H1 (cell line): ENCODE measurements at regions not wholly inside any gene's neighbourhood (a gene's known extent, or its start where the extent isn't known, plus 50 kb on each side); places are given as distances from the start of the nearest gene placed in this dataset.

Experiments used
- CTCF ChIA-PET: fragments of 300-600 bp; sonication (Branson Sonifier 250); formaldehyde crosslinking; loops from one replicate; lab custom pipeline; 2021; ENCODE audit not compliant: partially characterized antibody; lab: Charles Lee
- POLR2A ChIA-PET: fragments of 300-600 bp; sonication (Branson Sonifier 250); formaldehyde crosslinking; loops from one replicate; lab custom pipeline; 2021; ENCODE audit warnings: inconsistent platforms; ENCODE audit not compliant: partially characterized antibody; lab: Charles Lee
- DNase-seq, 2 experiments: peaks; one replicate each; pipeline versions ENCODE4 v3.0.0 to v3.0.0-alpha.2; 2010 to 2022; ENCODE audit warnings: low spot score in 2 of 2, low read depth in 1 of 2, mixed read lengths in 1 of 2
- FAIRE-seq: peaks from 2 replicates; lab custom pipeline; 2011; peaks lifted over from hg19 to GRCh38; lab: Jason Lieb, UNC
- H2AFZ ChIP-seq: 2 replicates; pipeline ENCODE4 v1.8.1; 2012; ENCODE audit warnings: low read length, inconsistent platforms
- H2AK5ac ChIP-seq: 2 replicates; pipeline ENCODE4 v1.6.1; 2013; ENCODE audit warnings: low read depth, low read length
- H2BK120ac ChIP-seq: replicated peaks from 2 replicates; pipeline ENCODE3; 2013; ENCODE audit warnings: low read depth, low read length, inconsistent platforms
- H2BK12ac ChIP-seq: 2 replicates; pipeline ENCODE4 v1.6.1; 2013; ENCODE audit warnings: low read depth, low read length
- H2BK15ac ChIP-seq: 2 replicates; pipeline ENCODE4 v1.6.1; 2013; ENCODE audit warnings: low read length
- H2BK20ac ChIP-seq: 2 replicates; pipeline ENCODE4 v1.6.1; 2013; ENCODE audit warnings: low read length
- H2BK5ac ChIP-seq: 2 replicates; pipeline ENCODE4 v1.6.1; 2013; ENCODE audit warnings: low read depth, low read length
- H3K14ac ChIP-seq: 2 replicates; pipeline ENCODE4 v1.6.1; 2013; ENCODE audit warnings: inconsistent platforms; ENCODE audit not compliant: insufficient read length
- H3K18ac ChIP-seq: 2 replicates; pipeline ENCODE4 v1.6.1; 2013; ENCODE audit warnings: low read length; ENCODE audit errors: extremely low read depth
- H3K23ac ChIP-seq: 2 replicates; pipeline ENCODE4 v1.6.1; 2013; ENCODE audit warnings: inconsistent platforms; ENCODE audit not compliant: insufficient read length
- H3K23me2 ChIP-seq: 2 replicates; pipeline ENCODE4 v1.6.1; 2013; ENCODE audit warnings: low read depth, low read length
- H3K27ac ChIP-seq: 2 replicates; pipeline ENCODE4 v1.6.1; 2011; ENCODE audit warnings: low read depth, low read length, inconsistent platforms
- H3K27me3 ChIP-seq, 4 experiments: replicated peaks in 1 of 4; 1 replicate in 1 of 4; 2 replicates in 3 of 4; pipeline versions ENCODE4 v1.6.1 to v1.8.1; 2011 to 2013; ENCODE audit warnings: low read length in 3 of 4, mild to moderate bottlenecking in 3 of 4, inconsistent platforms in 2 of 4, mixed read lengths in 2 of 4, moderate library complexity in 1 of 4; ENCODE audit not compliant: control insufficient read depth in 3 of 4, insufficient read depth in 3 of 4; ENCODE audit errors: extremely low read depth in 1 of 4
- H3K36me3 ChIP-seq, 4 experiments: 2 replicates each; pipeline versions ENCODE4 v1.6.1 to v1.8.1; 2011 to 2013; ENCODE audit warnings: mild to moderate bottlenecking in 4 of 4, low read length in 3 of 4, moderate library complexity in 2 of 4, control low read depth in 1 of 4, inconsistent platforms in 1 of 4; ENCODE audit not compliant: insufficient read depth in 4 of 4, control insufficient read depth in 2 of 4
- H3K4ac ChIP-seq: replicated peaks from 2 replicates; pipeline ENCODE3; 2013; ENCODE audit warnings: low read length, low read depth, mixed read lengths, inconsistent platforms; ENCODE audit not compliant: insufficient read length
- H3K4me1 ChIP-seq, 4 experiments: replicated peaks in 1 of 4; 1 replicate in 1 of 4; 2 replicates in 3 of 4; pipeline versions ENCODE4 v1.6.1 to v1.8.1; 2011 to 2013; ENCODE audit warnings: low read length in 3 of 4, inconsistent platforms in 2 of 4, mixed read lengths in 1 of 4; ENCODE audit not compliant: insufficient read depth in 4 of 4, control insufficient read depth in 3 of 4
- H3K4me2 ChIP-seq, 2 experiments: 2 replicates each; pipeline versions ENCODE4 v1.6.1 to v1.8.1; 2011 to 2013; ENCODE audit warnings: low read depth in 2 of 2, low read length in 2 of 2, control low read depth in 1 of 2, inconsistent platforms in 1 of 2, mild to moderate bottlenecking in 1 of 2; ENCODE audit not compliant: insufficient read depth in 1 of 2
- H3K4me3 ChIP-seq, 4 experiments: fragments of 200-600, 300-600 bp in 1 of 4; sonication (generic), shearing (Covaris generic), sonication (Bioruptor Twin) in 1 of 4; 2 replicates each; pipeline versions ENCODE4 v1.5.1 to v1.8.1; 2011 to 2016; ENCODE audit warnings: low read length in 4 of 4, low read depth in 3 of 4, control low read depth in 2 of 4, inconsistent platforms in 2 of 4, mild to moderate bottlenecking in 2 of 4, mixed read lengths in 1 of 4, moderate library complexity in 1 of 4; ENCODE audit not compliant: insufficient read depth in 2 of 4; ENCODE audit errors: extremely low read depth in 1 of 4
- H3K56ac ChIP-seq: replicated peaks from 2 replicates; pipeline ENCODE3; 2013; ENCODE audit warnings: low read depth, mild to moderate bottlenecking, mixed read lengths, low read length, inconsistent platforms; ENCODE audit not compliant: insufficient read length
- H3K79me1 ChIP-seq: 2 replicates; pipeline ENCODE4 v1.6.1; 2013; ENCODE audit warnings: low read depth, low read length, control low read depth
- H3K79me2 ChIP-seq, 2 experiments: 2 replicates each; pipeline versions ENCODE4 v1.6.1 to v1.8.1; 2012 to 2013; ENCODE audit warnings: low read length in 2 of 2, mild to moderate bottlenecking in 2 of 2, inconsistent platforms in 1 of 2; ENCODE audit not compliant: insufficient read depth in 2 of 2, control insufficient read depth in 1 of 2
- H3K9ac ChIP-seq, 4 experiments: replicated peaks in 1 of 4; 1 replicate in 1 of 4; 2 replicates in 3 of 4; pipeline versions ENCODE4 v1.6.1 to v1.8.1; 2011 to 2013; ENCODE audit warnings: low read depth in 3 of 4, low read length in 3 of 4, control low read depth in 2 of 4, mild to moderate bottlenecking in 2 of 4, moderate library complexity in 2 of 4, inconsistent platforms in 1 of 4; ENCODE audit errors: extremely low read depth in 1 of 4
- H3K9me3 ChIP-seq, 2 experiments: 2 replicates each; pipeline versions ENCODE4 v1.6.1 to v1.8.1; 2012 to 2013; ENCODE audit warnings: mild to moderate bottlenecking in 2 of 2, moderate library complexity in 2 of 2, control low read depth in 1 of 2, inconsistent platforms in 1 of 2, low read depth in 1 of 2, low read length in 1 of 2, mixed read lengths in 1 of 2; ENCODE audit not compliant: insufficient read depth in 2 of 2
- H4K20me1 ChIP-seq, 2 experiments: replicated peaks in 1 of 2; 2 replicates each; pipeline versions ENCODE3 to v1.8.1; 2011 to 2013; ENCODE audit warnings: inconsistent platforms in 2 of 2, low read length in 2 of 2, mild to moderate bottlenecking in 1 of 2; ENCODE audit not compliant: insufficient read depth in 2 of 2, control insufficient read depth in 1 of 2
- H4K5ac ChIP-seq: 2 replicates; pipeline ENCODE4 v1.6.1; 2013; ENCODE audit warnings: low read length, low read depth, mixed read lengths, inconsistent platforms; ENCODE audit not compliant: insufficient read length
- H4K8ac ChIP-seq: 2 replicates; pipeline ENCODE4 v1.8.0; 2013; ENCODE audit warnings: mild to moderate bottlenecking, moderate library complexity, low read length, inconsistent platforms; ENCODE audit not compliant: insufficient read depth; ENCODE audit errors: extremely low read depth
- H4K91ac ChIP-seq: replicated peaks from 2 replicates; pipeline ENCODE3; 2013; ENCODE audit warnings: low read length, mixed read lengths, inconsistent platforms; ENCODE audit not compliant: insufficient read length
- ATF2 ChIP-seq: IDR thresholded peaks from 2 replicates; pipeline ENCODE4 v1.6.1; 2012; ENCODE audit warnings: low read length, inconsistent platforms
- E2F6 ChIP-seq: IDR thresholded peaks from 2 replicates; pipeline ENCODE4 v1.6.1; 2012; ENCODE audit warnings: inconsistent platforms
- NANOG ChIP-seq: IDR thresholded peaks from 2 replicates; pipeline ENCODE4 v1.6.1; 2011; ENCODE audit warnings: low read length, low read depth, mild to moderate bottlenecking, inconsistent platforms; ENCODE audit not compliant: insufficient read depth, poor library complexity, severe bottlenecking
- POLR2A ChIP-seq, 2 experiments: IDR thresholded peaks; 1 replicate in 1 of 2; 2 replicates in 1 of 2; pipeline ENCODE4 v1.6.1; 2011; ENCODE audit warnings: low read depth in 2 of 2, low read length in 2 of 2, mild to moderate bottlenecking in 2 of 2; ENCODE audit errors: control extremely low read depth in 1 of 2
- SP2 ChIP-seq: IDR thresholded peaks from 2 replicates; pipeline ENCODE4 v1.6.1; 2012; ENCODE audit warnings: mild to moderate bottlenecking, low read length, inconsistent platforms
- WGBS, 2 experiments: shearing (Covaris generic) in 1 of 2; methylation state at CpG; one replicate each; pipeline versions ENCODE4 v1.1.6 to v1.1.7; 2013 to 2015; ENCODE audit warnings: low lambda C conversion rate in 2 of 2, mixed read lengths in 2 of 2, inconsistent platforms in 1 of 2, low coverage in 1 of 2, missing lambda C conversion rate in 1 of 2; ENCODE audit not compliant: insufficient replicate concordance in 2 of 2, insufficient coverage in 1 of 2, insufficient read length in 1 of 2; ENCODE audit errors: extremely low coverage in 1 of 2, missing lambda C conversion rate in 1 of 2; 5-methylcytosine and 5-hydroxymethylcytosine counted together

GRCh38 chr4:135357091-135357490, 1155.5 kb upstream of the PABPC4L start:
- H4K8ac ChIP-seq: no peak overlapping the region
- no peaks in the 10 kb centered on the region for H4K20me1 ChIP-seq
- no peak overlapping the region for H2BK120ac ChIP-seq
- H2BK12ac ChIP-seq: no peak overlapping the region
- no peak overlapping the region for H3K18ac ChIP-seq
- H2AK5ac ChIP-seq: no peak overlapping the region
- H3K4me1 ChIP-seq: no peaks in the 10 kb centered on the region
- no peak overlapping the region for H4K5ac ChIP-seq
- no peak overlapping the region for H3K27ac ChIP-seq
- H3K9me3 ChIP-seq: no peaks in the 10 kb centered on the region
- H3K14ac ChIP-seq: no peak overlapping the region
- DNase-seq (no peak), FAIRE-seq (no peak)
- H3K4ac ChIP-seq: no peak overlapping the region
- no peak overlapping the region for H3K4me3 ChIP-seq
- no peaks in the 10 kb centered on the region for H3K36me3 ChIP-seq
- no peak overlapping the region for H2BK5ac ChIP-seq
- ChIA-PET CTCF (interaction anchor here (0.7 to 2.2 kb wide), 2 partner anchors 14 to 16 kb away, joined by 3 to 12 read pairs; no protein-coding TSS in a partner anchor), POLR2A (no interaction called here)
- H3K79me2 ChIP-seq: no peaks in the 10 kb centered on the region
- H4K91ac ChIP-seq: no peak overlapping the region
- H3K27me3 ChIP-seq: no peaks in the 10 kb centered on the region
- H3K56ac ChIP-seq: no peak overlapping the region
- WGBS, 2 experiments: 96% methylated on average over 1 of the region's 1 CpG; no CpG with 5 or more reads in 1 of the 2 experiments
- H3K79me1 ChIP-seq: no peaks in the 10 kb centered on the region
- no peak overlapping the region for H3K23ac ChIP-seq
- no peak overlapping the region for H2BK15ac ChIP-seq
- no peak overlapping the region for H3K9ac ChIP-seq
- H3K23me2 ChIP-seq: no peaks in the 10 kb centered on the region
- H2BK20ac ChIP-seq: no peak overlapping the region
- H2AFZ ChIP-seq: no peak overlapping the region
- TF ChIP-seq ATF2: no peak
- TF ChIP-seq NANOG: no peak
- TF ChIP-seq POLR2A (IDR thresholded peaks at IDR 0.05; ENCODE audit: control extremely low read depth in 1 of 2, low read depth in 2 of 2, low read length in 2 of 2): no peak
- TF ChIP-seq E2F6: no peak
- no peak for TF ChIP-seq SP2
- H3K4me2 ChIP-seq: no peak overlapping the region
